ENCODE measurements at regions not wholly inside any gene's neighbourhood (a gene's known extent, or its start where the extent isn't known, plus 50 kb on each side); places are given as distances from the start of the nearest gene placed in this dataset.

DNA sequence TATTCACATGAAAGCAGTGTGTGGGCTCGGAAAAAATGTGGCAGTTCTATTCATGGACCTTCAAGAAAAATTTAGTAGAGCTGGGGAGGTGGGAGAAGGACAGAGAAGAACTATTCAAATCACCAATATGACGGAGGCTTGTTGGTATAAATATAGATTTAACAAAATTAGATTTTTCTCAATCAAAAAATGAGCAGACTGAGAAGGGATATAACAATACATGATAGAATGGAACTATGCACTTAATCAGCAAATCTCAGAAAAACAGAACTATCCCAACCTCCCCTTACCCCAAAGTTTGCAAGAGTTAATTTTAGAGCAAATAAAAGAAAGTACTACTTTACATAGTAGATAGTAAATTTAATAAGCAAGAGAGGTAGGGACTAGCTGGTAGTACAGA, 194.6 kb upstream of the BCL6 start:
- Histone ChIP-seq H2BK120ac (ENCODE audit: low read depth, low read length) (no peak overlapping the region), H3K4me1 (ENCODE audit: control insufficient read depth, insufficient read depth, low read length) (peaks cover 8% of the 10 kb centered on the region), H2AFZ (replicated peaks; ENCODE audit: low read length, poor library complexity) (no peak overlapping the region), H3K56ac (ENCODE audit: extremely low read depth, insufficient read depth, low read length) (no peak overlapping the region), H2AK5ac (ENCODE audit: low read depth, low read length) (no peak overlapping the region), H4K20me1 (ENCODE audit: insufficient read depth, low read length) (no peaks in the 10 kb centered on the region), H3K27me3 (ENCODE audit: control insufficient read depth, insufficient read depth, low read length) (no peaks in the 10 kb centered on the region; the same call in 1 of the 2 replicates), H2AK9ac (replicated peaks; ENCODE audit: low read depth, low read length, poor library complexity) (no peak overlapping the region), H3K23ac (ENCODE audit: low read depth, low read length) (no peak overlapping the region), H2BK20ac (ENCODE audit: low read depth, low read length) (no peak overlapping the region), H4K5ac (ENCODE audit: low read depth, low read length) (no peak overlapping the region), H2BK15ac (ENCODE audit: low read depth, low read length) (no peak overlapping the region), H4K91ac (ENCODE audit: insufficient read depth, low read depth, low read length) (no peak overlapping the region), H3K9me1 (ENCODE audit: insufficient read depth, low read length) (no peaks in the 10 kb centered on the region), H3K36me3 (ENCODE audit: control insufficient read depth, insufficient read depth, low read length) (no peaks in the 10 kb centered on the region), H2BK5ac (ENCODE audit: low read depth, low read length, poor library complexity, severe bottlenecking) (no peak overlapping the region), H3K14ac (replicated peaks; ENCODE audit: low read depth, low read length) (no peak overlapping the region), H3K9ac (ENCODE audit: low read depth, low read length) (no peak overlapping the region), H3K18ac (ENCODE audit: low read depth, low read length) (no peak overlapping the region), H3K9me3 (ENCODE audit: control insufficient read depth, insufficient read depth, low read length) (no peaks in the 10 kb centered on the region), H3K79me1 (ENCODE audit: low read depth in 1 of 2, low read length in 2 of 2) (no peaks in the 10 kb centered on the region), H3K4ac (ENCODE audit: low read depth, low read length) (no peak overlapping the region), H3K4me2 (ENCODE audit: low read depth, low read length) (no peak overlapping the region), H4K8ac (ENCODE audit: low read depth in 2 of 2, low read length in 2 of 2) (no peak overlapping the region), H3K27ac (ENCODE audit: insufficient read depth, low read length) (no peak overlapping the region), H3K4me3 (ENCODE audit: insufficient read depth, low read depth, low read length) (no peak overlapping the region)
- DNase-seq (no peak), ATAC-seq (ENCODE audit: low read depth) (no peak)
- ChIA-PET POLR2A (ENCODE audit: unreplicated experiment) (no interaction called here), CTCF (interaction anchor here (2.3 kb wide), 1 partner anchor 16 kb away, joined by 6 read pairs; no protein-coding TSS in a partner anchor)
- in situ Hi-C loops (cut with MboI; ENCODE audit: low sequenced_read_pairs) (no loop called here), dilution Hi-C loops (cut with HindIII; ENCODE audit: low sequenced_read_pairs, unreplicated experiment) (no loop called here), intact Hi-C loops (cut with micrococcal nuclease) (no loop called here)
- BruUV-seq (replicated peaks) = no TSS peak
- no peak for TF ChIP-seq RFX5 (IDR thresholded peaks at IDR 0.05; ENCODE audit: low read depth, low read length)
- TF ChIP-seq RCOR1 (IDR thresholded peaks at IDR 0.05; ENCODE audit: insufficient replicate concordance, low read length) = no peak
- TF ChIP-seq FOS (IDR thresholded peaks at IDR 0.05; ENCODE audit: low read depth, low read length) = no peak
- no peak for TF ChIP-seq CHD1 (IDR thresholded peaks at IDR 0.05; ENCODE audit: low read depth, low read length)
- no peak for TF ChIP-seq MAFK (IDR thresholded peaks at IDR 0.05; ENCODE audit: low read depth, low read length)
- no peak for TF ChIP-seq CEBPB (IDR thresholded peaks at IDR 0.05; ENCODE audit: low read depth, low read length)
- TF ChIP-seq POLR2A (IDR thresholded peaks at IDR 0.05; ENCODE audit: low read depth, low read length) = no peak
- no peak for TF ChIP-seq SMC3 (IDR thresholded peaks at IDR 0.05; ENCODE audit: low read depth, low read length)
- TF ChIP-seq, protein P1, sequence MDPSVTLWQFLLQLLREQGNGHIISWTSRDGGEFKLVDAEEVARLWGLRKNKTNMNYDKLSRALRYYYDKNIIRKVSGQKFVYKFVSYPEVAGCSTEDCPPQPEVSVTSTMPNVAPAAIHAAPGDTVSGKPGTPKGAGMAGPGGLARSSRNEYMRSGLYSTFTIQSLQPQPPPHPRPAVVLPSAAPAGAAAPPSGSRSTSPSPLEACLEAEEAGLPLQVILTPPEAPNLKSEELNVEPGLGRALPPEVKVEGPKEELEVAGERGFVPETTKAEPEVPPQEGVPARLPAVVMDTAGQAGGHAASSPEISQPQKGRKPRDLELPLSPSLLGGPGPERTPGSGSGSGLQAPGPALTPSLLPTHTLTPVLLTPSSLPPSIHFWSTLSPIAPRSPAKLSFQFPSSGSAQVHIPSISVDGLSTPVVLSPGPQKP (IDR thresholded peaks at IDR 0.05; ENCODE audit: borderline replicate concordance, low read depth, low read length) = no peak
- TF ChIP-seq NFE2L2 (IDR thresholded peaks at IDR 0.05; ENCODE audit: low read depth, low read length) = no peak
- no CpG with 5 or more reads among the region's 2 CpGs for WGBS, 2 experiments (ENCODE audit: extremely low coverage in 2 of 2, insufficient read length in 1 of 2)

Measured in IMR-90 (cell line).